PC-3 (cell line): ENCODE measurements at regions not wholly inside any gene's neighbourhood (a gene's known extent, or its start where the extent isn't known, plus 50 kb on each side); places are given as distances from the start of the nearest gene placed in this dataset.

Experiments used
- ATAC-seq: fragments of 200-7000 bp; cut with Tn5 transposase; 2 replicates; pipeline ENCODE4 v1.9.1; 2020; ENCODE audit warnings: mild to moderate bottlenecking, moderate library complexity
- BruUV-seq: library from RNA; stranded (reverse); fragments of 400-500 nt; replicated peaks from 2 replicates; lab custom pipeline; 2021; lab: Mats Ljungman, UMichigan
- CTCF ChIA-PET: fragments of 300-600 bp; sonication (Branson Sonifier 250); formaldehyde crosslinking; loops from one replicate; lab custom pipeline; 2022; ENCODE audit warnings: antibody characterized with exemption; lab: Charles Lee
- POLR2A ChIA-PET: fragments of 300-600 bp; sonication (Branson Sonifier 250); formaldehyde crosslinking; loops from one replicate; lab custom pipeline; 2022; ENCODE audit warnings: antibody characterized with exemption; ENCODE audit not compliant: unreplicated experiment; lab: Charles Lee
- DNase-seq: peaks from one replicate; pipeline ENCODE4 v3.0.0-alpha.2; 2015
- H2AFZ ChIP-seq: fragments of 300-600 bp; sonication (generic); 2 replicates; pipeline ENCODE4 v1.6.0; 2016; ENCODE audit warnings: antibody characterized with exemption, low read length
- H3F3A ChIP-seq: fragments of 300-600 bp; sonication (generic); one replicate; pipeline ENCODE4 v1.6.0; 2017; ENCODE audit warnings: antibody characterized with exemption, low read length, control low read depth, mild to moderate bottlenecking; ENCODE audit not compliant: unreplicated experiment
- H3K27ac ChIP-seq: fragments of 300-600 bp; sonication (generic); 2 replicates; pipeline ENCODE4 v1.5.1; 2016; ENCODE audit warnings: mild to moderate bottlenecking, low read length
- H3K27me3 ChIP-seq: fragments of 300-600 bp; sonication (generic); 2 replicates; pipeline ENCODE4 v1.6.1; 2016; ENCODE audit warnings: low read length, mixed read lengths
- H3K36me3 ChIP-seq: fragments of 300-600 bp; sonication (generic); 2 replicates; pipeline ENCODE4 v1.6.1; 2016; ENCODE audit warnings: low read depth, mixed run types, low read length, mixed read lengths
- H3K4me1 ChIP-seq: fragments of 300-600 bp; sonication (generic); 2 replicates; pipeline ENCODE4 v1.5.1; 2016; ENCODE audit warnings: low read length; ENCODE audit not compliant: insufficient read depth
- H3K4me2 ChIP-seq: fragments of 300-600 bp; sonication (generic); 2 replicates; pipeline ENCODE4 v1.6.0; 2016; ENCODE audit warnings: low read length
- H3K4me3 ChIP-seq: fragments of 300-600 bp; sonication (generic); 2 replicates; pipeline ENCODE4 v1.5.1; 2016; ENCODE audit warnings: mild to moderate bottlenecking, low read length, mixed read lengths
- H3K79me2 ChIP-seq: fragments of 300-600 bp; sonication (generic); 2 replicates; pipeline ENCODE4 v1.6.1; 2017; ENCODE audit warnings: low read length, mixed read lengths
- H3K9ac ChIP-seq: fragments of 300-600 bp; sonication (generic); 2 replicates; pipeline ENCODE4 v1.6.0; 2016; ENCODE audit warnings: mild to moderate bottlenecking, low read length
- H3K9me2 ChIP-seq: fragments of 300-600 bp; sonication (generic); replicated peaks from 2 replicates; pipeline ENCODE4 v1.6.1; 2016; ENCODE audit warnings: mixed run types, low read length, mixed read lengths
- H3K9me3 ChIP-seq: fragments of 300-600 bp; sonication (generic); 2 replicates; pipeline ENCODE4 v1.6.1; 2016; ENCODE audit warnings: low read length, mixed read lengths
- H4K20me1 ChIP-seq: fragments of 300-600 bp; sonication (generic); 2 replicates; pipeline ENCODE4 v1.6.1; 2016; ENCODE audit warnings: low read length, mixed read lengths
- CTCF ChIP-seq: fragments of 300-600 bp; sonication (generic); conservative IDR thresholded peaks from 2 replicates; pipeline ENCODE4 v1.5.1; 2017; ENCODE audit warnings: antibody characterized with exemption, low read depth, mild to moderate bottlenecking, low read length
- EZH2 ChIP-seq: fragments of 300-600 bp; sonication (generic); IDR thresholded peaks from one replicate; pipeline ENCODE4 v1.6.1; 2017; ENCODE audit warnings: antibody characterized with exemption, mild to moderate bottlenecking, low read length; ENCODE audit not compliant: unreplicated experiment
- EZH2phosphoT487 ChIP-seq: fragments of 300-600 bp; sonication (generic); IDR thresholded peaks from 2 replicates; pipeline ENCODE4 v1.6.1; 2018; ENCODE audit warnings: mild to moderate bottlenecking, antibody characterized with exemption, low read length, borderline replicate concordance
- intact Hi-C: fragments of 100-400 bp; cut with micrococcal nuclease; formaldehyde crosslinking; loops from 2 replicates; pipeline ENCODE4 v1.9.0; 2023

- H3K36me3 ChIP-seq = no peaks in the 10 kb centered on the region
- H3K9me3 ChIP-seq = no peaks in the 10 kb centered on the region
- TF ChIP-seq EZH2 (no peak), CTCF (no peak), EZH2phosphoT487 (no peak)
- peak overlapping the region; percentile 61 for H3K27ac ChIP-seq
- ChIA-PET POLR2A (no interaction called here), CTCF (no interaction called here)
- peak overlapping the region; percentile 52 for H3K4me3 ChIP-seq
- H3F3A ChIP-seq = no peaks in the 10 kb centered on the region
- ATAC-seq = peak; percentile 94
- no peaks in the 10 kb centered on the region for H3K9me2 ChIP-seq
- H2AFZ ChIP-seq = peak overlapping the region; percentile 60; the same call in 1 of the 2 replicates
- DNase-seq = peak; percentile 80
- no peaks in the 10 kb centered on the region for H3K79me2 ChIP-seq
- BruUV-seq = TSS peak; percentile 85
- H3K9ac ChIP-seq = no peak overlapping the region
- no peaks in the 10 kb centered on the region for H3K27me3 ChIP-seq
- H4K20me1 ChIP-seq = no peaks in the 10 kb centered on the region
- H3K4me2 ChIP-seq = peak overlapping the region; percentile 78
- H3K4me1 ChIP-seq = peaks cover 17% of the 10 kb centered on the region
- intact Hi-C loops = loop anchor here (1.0 to 10.0 kb wide), 3 partner anchors 113 to 207 kb away; no protein-coding TSS in a partner anchor
Measured at GRCh38 chr5:130289132-130290088, 385.1 kb downstream of the CHSY3 start.

- no peak overlapping the region for H3K4me2 ChIP-seq
- DNase-seq = no peak
- POLR2A ChIA-PET = no interaction called here
- no peak overlapping the region for H3K27ac ChIP-seq
- TF ChIP-seq EZH2phosphoT487 (no peak), CTCF (no peak), EZH2 (no peak)
- H4K20me1 ChIP-seq = no peaks in the 10 kb centered on the region
- H3K9ac ChIP-seq = no peak overlapping the region
- peaks cover 17% of the 10 kb centered on the region for H3K4me1 ChIP-seq
- H3F3A ChIP-seq = no peaks in the 10 kb centered on the region
- BruUV-seq = no TSS peak
- H3K36me3 ChIP-seq = no peaks in the 10 kb centered on the region
- intact Hi-C loops = loop anchor here (5.0 to 10.0 kb wide), 2 partner anchors 115 to 173 kb away; no protein-coding TSS in a partner anchor
- CTCF ChIA-PET = no interaction called here
- H3K9me2 ChIP-seq = no peaks in the 10 kb centered on the region
- no peaks in the 10 kb centered on the region for H3K79me2 ChIP-seq
- H3K9me3 ChIP-seq = no peaks in the 10 kb centered on the region
- ATAC-seq = no peak
- no peak overlapping the region for H3K4me3 ChIP-seq
- no peaks in the 10 kb centered on the region for H3K27me3 ChIP-seq
- no peak overlapping the region for H2AFZ ChIP-seq
Measured at GRCh38 chr5:130287438-130287837, 383.2 kb downstream of the CHSY3 start.

- ChIA-PET POLR2A (no interaction called here), CTCF (no interaction called here)
- H3K36me3 ChIP-seq = no peaks in the 10 kb centered on the region
- no peak overlapping the region for H3K9ac ChIP-seq
- TF ChIP-seq EZH2phosphoT487 (no peak), CTCF (no peak), EZH2 (no peak)
- intact Hi-C loops = loop anchor here (5.0 to 10.0 kb wide), 2 partner anchors 115 to 172 kb away; no protein-coding TSS in a partner anchor
- no peaks in the 10 kb centered on the region for H3K9me3 ChIP-seq
- no peaks in the 10 kb centered on the region for H4K20me1 ChIP-seq
- H3K4me2 ChIP-seq = no peak overlapping the region
- no TSS peak for BruUV-seq
- ATAC-seq (no peak), DNase-seq (no peak)
- H2AFZ ChIP-seq = no peak overlapping the region
- no peaks in the 10 kb centered on the region for H3F3A ChIP-seq
- H3K79me2 ChIP-seq = no peaks in the 10 kb centered on the region
- no peak overlapping the region for H3K27ac ChIP-seq
- H3K4me3 ChIP-seq = no peak overlapping the region
- H3K4me1 ChIP-seq = peaks cover 20% of the 10 kb centered on the region
- no peaks in the 10 kb centered on the region for H3K27me3 ChIP-seq
- H3K9me2 ChIP-seq = no peaks in the 10 kb centered on the region
Measured at GRCh38 chr5:130286971-130287370, 382.7 kb downstream of the CHSY3 start.
